Colonic mucosa (tissue), 4 donors: ENCODE measurements at regions not wholly inside any gene's neighbourhood (a gene's known extent, or its start where the extent isn't known, plus 50 kb on each side); places are given as distances from the start of the nearest gene placed in this dataset.
"Not testable (repeated sequence)": the region's sequence is repeated elsewhere in the genome, so short reads cannot be mapped to it uniquely, and the experiment has no call there.

Source experiments
- DNase-seq: peaks from one replicate; pipeline ENCODE4 v3.0.0-alpha.2; 2020
- H3K27ac ChIP-seq: fragments of 200-600 bp; one replicate; pipeline ENCODE4 v1.8.0; 2021
- H3K27me3 ChIP-seq: fragments of 200-600 bp; one replicate; pipeline ENCODE4 v1.8.0; 2021
- H3K36me3 ChIP-seq: fragments of 200-600 bp; one replicate; pipeline ENCODE4 v1.8.0; 2021
- H3K4me1 ChIP-seq: fragments of 200-600 bp; one replicate; pipeline ENCODE4 v1.8.0; 2021; ENCODE audit warnings: mild to moderate bottlenecking
- H3K4me3 ChIP-seq: fragments of 200-600 bp; one replicate; pipeline ENCODE4 v1.8.0; 2021
- H3K9ac ChIP-seq, 2 donors: one replicate each; pipeline ENCODE4 v1.7.0; 2013; ENCODE audit warnings: control low read depth in 2 of 2, low read depth in 2 of 2, low read length in 2 of 2
- H3K9me3 ChIP-seq: fragments of 200-600 bp; one replicate; pipeline ENCODE4 v1.8.0; 2021
- intact Hi-C: fragments of 100-400 bp; cut with DNase I; formaldehyde crosslinking; loops from one replicate; pipeline ENCODE4 v1.14.1; 2022
- donor health status: healthy.
- donor health status: DM: no; HTN: no; CAD: no.
- donor health status: DM: no; HTN: no; CAD: no.

- H3K4me3 ChIP-seq, H3K36me3 ChIP-seq, intact Hi-C loops, H3K9me3 ChIP-seq, H3K4me1 ChIP-seq, H3K9ac ChIP-seq, H3K27ac ChIP-seq, H3K27me3 ChIP-seq: not testable (repeated sequence)
- peak; percentile 18 for DNase-seq
Measured at GRCh38 chr16:21509437-21510086, 89.8 kb upstream of the METTL9 start.

- H3K9ac ChIP-seq, H3K36me3 ChIP-seq, H3K9me3 ChIP-seq, H3K27me3 ChIP-seq, H3K4me3 ChIP-seq, intact Hi-C loops, H3K27ac ChIP-seq, H3K4me1 ChIP-seq: not testable (repeated sequence)
- DNase-seq: peak; percentile 16
Measured at GRCh38 chr16:21510869-21511255, 88.5 kb upstream of the METTL9 start.

- H3K27me3 ChIP-seq, H3K27ac ChIP-seq, H3K36me3 ChIP-seq, H3K9ac ChIP-seq, intact Hi-C loops, H3K4me1 ChIP-seq, DNase-seq, H3K9me3 ChIP-seq, H3K4me3 ChIP-seq: not testable (repeated sequence)
Measured at GRCh38 chr16:21511315-21512210, 87.8 kb upstream of the METTL9 start.

- H3K4me1 ChIP-seq, H3K4me3 ChIP-seq, H3K27ac ChIP-seq, DNase-seq, H3K9me3 ChIP-seq, H3K9ac ChIP-seq, H3K27me3 ChIP-seq, intact Hi-C loops, H3K36me3 ChIP-seq: not testable (repeated sequence)
Measured at GRCh38 chr16:21512280-21513192, 86.8 kb upstream of the METTL9 start.

GRCh38 chr16:21513337-21513741 lies 86.0 kb upstream of the METTL9 start:
- H3K27ac ChIP-seq, H3K4me1 ChIP-seq, H3K4me3 ChIP-seq, intact Hi-C loops, H3K27me3 ChIP-seq, H3K9me3 ChIP-seq, H3K36me3 ChIP-seq, DNase-seq: not testable (repeated sequence)
- H3K9ac ChIP-seq: peak overlapping the region in 1 of 2 donors; percentile 26

- H3K9me3 ChIP-seq, H3K4me3 ChIP-seq, H3K36me3 ChIP-seq, H3K27ac ChIP-seq, DNase-seq, H3K4me1 ChIP-seq, intact Hi-C loops, H3K9ac ChIP-seq, H3K27me3 ChIP-seq: not testable (repeated sequence)
Measured at GRCh38 chr16:21513812-21514473, 85.4 kb upstream of the METTL9 start.

- H3K36me3 ChIP-seq, H3K9me3 ChIP-seq, H3K27me3 ChIP-seq, intact Hi-C loops, H3K27ac ChIP-seq, DNase-seq, H3K4me3 ChIP-seq, H3K9ac ChIP-seq, H3K4me1 ChIP-seq: not testable (repeated sequence)
Measured at GRCh38 chr16:21514474-21514840, 84.9 kb upstream of the METTL9 start.

- H3K36me3 ChIP-seq, H3K9ac ChIP-seq, H3K27me3 ChIP-seq, H3K4me1 ChIP-seq, DNase-seq, H3K9me3 ChIP-seq, intact Hi-C loops, H3K4me3 ChIP-seq, H3K27ac ChIP-seq: not testable (repeated sequence)
Measured at GRCh38 chr16:21516705-21517040, 82.7 kb upstream of the METTL9 start.

- H3K27me3 ChIP-seq, H3K27ac ChIP-seq, H3K9ac ChIP-seq, H3K36me3 ChIP-seq, DNase-seq, H3K9me3 ChIP-seq, intact Hi-C loops, H3K4me1 ChIP-seq, H3K4me3 ChIP-seq: not testable (repeated sequence)
Measured at GRCh38 chr16:21517263-21517662, 82.1 kb upstream of the METTL9 start.

- H3K9me3 ChIP-seq, H3K4me1 ChIP-seq, H3K27me3 ChIP-seq, DNase-seq, intact Hi-C loops, H3K36me3 ChIP-seq: not testable (repeated sequence)
- H3K27ac ChIP-seq: peak overlapping the region; percentile 73
- H3K4me3 ChIP-seq: peak overlapping the region; percentile 60
- H3K9ac ChIP-seq: peak overlapping the region; percentile 74 to 86
Measured at GRCh38 chr16:21519361-21520133, 79.8 kb upstream of the METTL9 start.

GRCh38 chr16:21520134-21521047 lies 79.0 kb upstream of the METTL9 start:
- H3K27ac ChIP-seq: peak overlapping the region; percentile 73
- H3K27me3 ChIP-seq, intact Hi-C loops, H3K4me1 ChIP-seq, H3K9me3 ChIP-seq, H3K36me3 ChIP-seq: not testable (repeated sequence)
- DNase-seq: peak; percentile 97
- H3K4me3 ChIP-seq: peak overlapping the region; percentile 60
- peak overlapping the region; percentile 12 to 86 for H3K9ac ChIP-seq
